Thoracic aorta (tissue), 2 donors: ENCODE measurements at regions not wholly inside any gene's neighbourhood (a gene's known extent, or its start where the extent isn't known, plus 50 kb on each side); places are given as distances from the start of the nearest gene placed in this dataset.

Experiments
- ATAC-seq: fragments of 150-250 bp; one replicate; pipeline ENCODE4 v1.8.0; 2017; ENCODE audit warnings: low read depth; ENCODE audit not compliant: insufficient number of reproducible peaks, low FRiP score
- DNase-seq: peaks from one replicate; pipeline ENCODE4 v3.0.0-alpha.2; 2020; ENCODE audit warnings: low spot score
- H3K27ac ChIP-seq, 2 donors: fragments of 200-600 bp; sonication (generic); 1 replicate in 1 of 2; 2 replicates in 1 of 2; pipeline ENCODE4 v1.5.1; 2016; ENCODE audit warnings: mild to moderate bottlenecking in 2 of 2, moderate library complexity in 2 of 2
- H3K27me3 ChIP-seq: fragments of 200-600 bp; sonication (generic); replicated peaks from 2 replicates; pipeline ENCODE4 v1.6.0; 2016; ENCODE audit warnings: mild to moderate bottlenecking; ENCODE audit not compliant: insufficient read depth
- H3K36me3 ChIP-seq: fragments of 200-600 bp; sonication (generic); one replicate; pipeline ENCODE4 v1.5.1; 2016
- H3K4me1 ChIP-seq, 2 donors: fragments of 200-600 bp; sonication (generic); 1 replicate in 1 of 2; 2 replicates in 1 of 2; pipeline versions ENCODE4 v1.5.1 to v1.6.0; 2016; ENCODE audit warnings: low read depth in 2 of 2, mild to moderate bottlenecking in 1 of 2; ENCODE audit not compliant: control insufficient read depth in 1 of 2
- H3K4me3 ChIP-seq: fragments of 200-600 bp; sonication (generic); 2 replicates; pipeline ENCODE4 v1.5.1; 2016; ENCODE audit warnings: mild to moderate bottlenecking
- H3K9me3 ChIP-seq: fragments of 200-600 bp; sonication (generic); 2 replicates; pipeline ENCODE4 v1.5.1; 2016
- CTCF ChIP-seq: fragments of 200-600 bp; sonication (generic); IDR thresholded peaks from one replicate; pipeline ENCODE4 v1.5.1; 2019; ENCODE audit warnings: antibody characterized with exemption

- Histone ChIP-seq H3K27me3 (no peaks in the 10 kb centered on the region), H3K4me1 (no peaks in the 10 kb centered on the region), H3K27ac (no peak overlapping the region), H3K4me3 (no peak overlapping the region), H3K36me3 (no peaks in the 10 kb centered on the region), H3K9me3 (no peaks in the 10 kb centered on the region)
- TF ChIP-seq CTCF = no peak
- DNase-seq (no peak), ATAC-seq (no peak)
Observed at GRCh38 chr17:14792746-14793145, 472.4 kb downstream of the PMP22 start.

GRCh38 chr17:14791221-14791620, 473.9 kb downstream of the PMP22 start:
- ATAC-seq (no peak), DNase-seq (no peak)
- Histone ChIP-seq H3K27ac (no peak overlapping the region), H3K27me3 (no peaks in the 10 kb centered on the region), H3K4me1 (no peaks in the 10 kb centered on the region), H3K9me3 (no peaks in the 10 kb centered on the region), H3K36me3 (no peaks in the 10 kb centered on the region), H3K4me3 (no peak overlapping the region)
- TF ChIP-seq CTCF = no peak

GRCh38 chr17:14790521-14790920, 474.6 kb downstream of the PMP22 start:
- H3K27me3 ChIP-seq = no peaks in the 10 kb centered on the region
- no peaks in the 10 kb centered on the region for H3K4me1 ChIP-seq
- DNase-seq = no peak
- no peaks in the 10 kb centered on the region for H3K9me3 ChIP-seq
- no peak overlapping the region for H3K27ac ChIP-seq
- no peak for TF ChIP-seq CTCF
- no peaks in the 10 kb centered on the region for H3K36me3 ChIP-seq
- ATAC-seq = no peak
- H3K4me3 ChIP-seq = no peak overlapping the region

GRCh38 chr17:14784997-14785696, 480.0 kb downstream of the PMP22 start:
- H3K9me3 ChIP-seq = no peaks in the 10 kb centered on the region
- DNase-seq (no peak), ATAC-seq (no peak)
- no peaks in the 10 kb centered on the region for H3K27me3 ChIP-seq
- no peak for TF ChIP-seq CTCF
- no peak overlapping the region for H3K27ac ChIP-seq
- no peaks in the 10 kb centered on the region for H3K4me1 ChIP-seq
- no peaks in the 10 kb centered on the region for H3K36me3 ChIP-seq
- H3K4me3 ChIP-seq = no peak overlapping the region

- H3K27me3 ChIP-seq = no peaks in the 10 kb centered on the region
- no peaks in the 10 kb centered on the region for H3K9me3 ChIP-seq
- H3K27ac ChIP-seq = no peak overlapping the region
- DNase-seq (no peak), ATAC-seq (no peak)
- TF ChIP-seq CTCF = no peak
- no peaks in the 10 kb centered on the region for H3K36me3 ChIP-seq
- peaks cover 0 to under 1% of the 10 kb centered on the region in 2 donors for H3K4me1 ChIP-seq
- H3K4me3 ChIP-seq = no peak overlapping the region
Observed at GRCh38 chr17:14781123-14781522, 480.2 kb downstream of the HS3ST3B1 start.
